ENCODE measurements at regions not wholly inside any gene's neighbourhood (a gene's known extent, or its start where the extent isn't known, plus 50 kb on each side); places are given as distances from the start of the nearest gene placed in this dataset.

DNA sequence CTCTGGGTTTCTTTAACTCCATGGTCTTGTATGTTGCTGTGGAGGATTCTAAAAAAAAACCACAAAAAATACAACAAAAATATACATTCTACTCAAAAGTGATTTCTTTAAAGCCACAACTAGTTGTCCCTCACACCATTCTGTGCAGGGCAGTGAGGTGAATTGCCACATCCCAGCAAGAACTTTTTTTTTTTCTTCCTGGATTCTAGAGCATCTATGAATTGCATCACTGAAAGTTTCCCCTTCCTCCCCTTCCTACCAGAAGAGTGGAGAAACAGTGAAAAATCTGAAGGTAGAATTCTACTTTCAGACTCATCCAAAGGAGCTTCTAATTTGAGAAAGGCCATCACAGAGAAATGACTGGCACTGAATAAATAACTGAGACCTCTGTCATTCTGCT is 395.3 kb downstream of the AEBP2 start:
- DNase-seq: no peak

DNA sequence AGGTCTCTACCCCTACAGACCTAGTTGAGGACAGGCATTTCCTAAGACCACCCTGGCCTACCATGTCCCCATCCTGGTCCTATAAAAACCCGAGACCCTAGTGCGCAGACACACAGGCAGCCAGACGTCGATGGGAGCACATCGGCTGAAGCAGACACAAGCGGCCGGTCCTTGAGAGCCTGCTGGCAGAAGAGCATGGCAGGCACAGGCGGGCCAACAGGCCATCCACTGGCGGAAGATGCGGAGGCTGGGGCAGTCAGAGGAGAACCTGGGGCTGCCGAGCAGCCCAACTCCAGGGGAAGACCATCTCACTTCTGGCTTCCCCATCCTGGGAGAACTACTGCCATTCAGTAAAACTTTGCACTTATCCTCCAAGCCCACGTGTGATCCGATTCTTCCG is 396.8 kb downstream of the AEBP2 start:
- DNase-seq: no peak

GRCh38 chr12:19836456-19836855 is 397.2 kb downstream of the AEBP2 start:
- DNase-seq: no peak

- no peak for DNase-seq
These were observed 398.3 kb downstream of the AEBP2 start for GRCh38 chr12:19837543-19837942.

GRCh38 chr12:19841451-19841850 is 402.2 kb downstream of the AEBP2 start:
- DNase-seq: no peak

DNA sequence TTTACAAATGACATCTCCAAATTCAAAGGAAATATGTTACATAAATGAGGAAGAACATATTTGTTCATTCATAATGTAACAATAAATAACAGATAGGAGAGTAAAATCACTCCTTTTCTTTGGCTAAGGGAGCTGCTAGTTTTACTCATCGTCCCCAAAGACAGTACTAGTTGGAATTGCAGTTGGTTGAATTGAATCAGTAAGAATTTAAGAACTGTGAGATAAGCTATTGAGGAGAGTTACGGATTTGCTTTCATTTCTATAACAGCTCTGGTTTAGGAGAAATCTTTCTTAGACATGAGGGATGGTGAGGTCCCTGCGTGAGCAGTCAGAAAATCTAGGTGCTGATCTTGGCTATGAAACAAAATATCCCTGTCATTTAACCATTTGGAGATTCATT is 402.8 kb downstream of the AEBP2 start:
- DNase-seq: no peak

DNA sequence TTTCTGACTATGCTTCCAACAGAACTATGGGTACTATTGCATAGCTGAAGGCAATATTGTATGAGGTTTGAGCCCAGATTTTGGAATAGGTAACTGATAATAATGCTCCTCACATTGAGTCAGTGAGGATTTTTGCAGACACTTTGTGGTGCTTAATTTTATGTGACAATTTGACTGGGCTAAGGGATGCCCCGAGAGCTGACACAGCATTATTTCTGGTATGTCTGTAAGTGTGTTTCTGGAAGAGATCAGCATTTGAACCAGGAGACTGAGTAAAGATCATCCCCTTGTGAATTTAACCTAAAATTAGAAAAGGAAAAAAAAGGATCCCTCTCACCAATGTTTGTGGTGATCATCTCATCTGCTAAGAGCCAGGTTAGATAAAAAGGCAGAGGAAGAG is 404.9 kb downstream of the AEBP2 start:
- DNase-seq: no peak

- DNase-seq: no peak
These were observed 407.3 kb downstream of the AEBP2 start for GRCh38 chr12:19846574-19846973.

DNA sequence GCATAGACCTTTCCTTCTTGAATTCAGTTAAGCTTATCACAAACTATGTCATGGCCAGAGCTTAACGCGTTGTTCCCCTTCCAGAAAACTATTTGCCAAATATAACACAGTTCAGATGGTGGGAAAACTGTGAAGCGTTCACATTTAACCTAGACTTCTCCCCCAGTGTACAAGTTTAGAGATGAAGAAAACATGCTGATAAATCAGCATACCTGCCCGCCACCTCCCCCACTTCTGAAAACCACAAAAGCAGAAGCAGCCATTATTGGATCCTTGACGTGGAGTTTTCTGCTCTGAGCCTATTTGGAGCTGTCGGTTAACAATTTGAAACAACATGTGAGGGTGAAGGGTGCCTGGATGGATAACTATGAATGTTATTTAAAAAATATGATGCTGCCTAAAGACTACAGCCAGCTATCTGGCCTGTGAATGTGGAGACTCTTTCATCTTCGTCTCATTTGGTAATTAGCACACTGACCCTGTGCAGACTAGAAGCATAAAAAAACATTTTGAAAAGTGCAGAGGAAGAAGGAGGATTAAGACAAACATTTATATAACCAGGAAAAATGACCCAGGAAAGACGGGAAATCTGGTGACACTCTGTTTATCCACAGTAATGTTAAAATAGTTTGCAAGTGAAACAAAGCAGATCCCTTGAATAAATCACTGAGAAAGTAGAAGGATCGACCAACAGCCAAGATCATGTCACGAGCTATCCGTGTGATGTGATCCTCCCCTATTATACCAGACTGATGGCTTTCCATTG is 408.2 kb downstream of the AEBP2 start:
- DNase-seq: no peak

DNA sequence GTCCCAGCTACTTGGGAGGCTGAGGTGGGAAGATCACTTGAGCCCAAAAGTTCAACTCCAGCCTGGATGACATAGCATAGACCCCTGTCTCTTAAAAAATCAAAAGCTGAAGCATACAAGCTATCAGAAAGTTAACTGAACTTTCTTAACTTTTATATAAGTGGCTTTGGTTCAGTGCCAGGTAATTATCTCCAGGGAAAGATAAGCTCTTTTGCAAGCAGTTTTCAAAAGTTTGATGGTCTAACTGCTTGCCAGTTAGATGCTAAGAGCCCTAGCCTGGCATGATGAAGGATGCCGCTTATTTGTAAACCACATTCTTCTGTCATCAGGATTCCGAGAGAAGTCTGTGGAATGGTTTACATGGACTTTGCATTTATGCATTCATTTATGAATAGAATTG is 409.1 kb downstream of the AEBP2 start:
- no peak for DNase-seq

- DNase-seq: no peak
These were observed 409.9 kb downstream of the AEBP2 start for GRCh38 chr12:19849208-19849607.

GRCh38 chr12:19850346-19851065 is 411.2 kb downstream of the AEBP2 start:
- no peak for DNase-seq

DNA sequence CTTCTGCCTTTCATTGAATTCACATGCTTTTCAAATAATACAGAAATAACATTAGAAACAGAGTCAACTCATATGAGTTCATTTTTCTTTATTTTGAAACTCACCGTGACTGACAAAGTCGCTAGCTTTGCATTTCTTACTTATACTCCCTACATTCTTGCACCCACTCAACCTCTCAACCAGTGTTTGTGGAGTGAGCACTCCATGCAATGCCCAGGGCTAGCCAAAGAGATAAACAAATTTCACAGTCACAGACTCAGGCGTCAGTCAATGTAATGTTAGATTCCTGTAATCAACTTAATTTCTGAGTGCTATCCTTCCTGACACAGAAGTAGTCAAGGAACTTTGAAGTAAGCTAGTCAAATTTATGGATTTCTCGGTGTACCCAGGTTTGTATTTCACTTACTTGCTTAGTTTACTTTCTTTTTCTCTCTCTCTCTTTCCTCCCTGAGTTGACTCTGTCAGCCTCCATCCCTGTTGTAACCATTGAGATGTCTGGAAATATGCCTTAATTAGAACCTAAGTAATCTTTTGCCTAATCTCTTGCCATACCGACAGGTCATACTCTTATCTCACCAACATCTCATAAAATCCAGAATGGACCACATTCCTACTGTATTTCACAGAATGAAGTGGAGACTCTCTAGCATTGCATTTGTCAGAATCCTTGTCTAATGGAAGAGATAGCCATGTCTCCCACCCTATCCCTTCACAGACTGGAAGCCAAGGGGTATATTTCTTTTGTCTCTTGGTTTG is 413.0 kb downstream of the AEBP2 start:
- no peak for DNase-seq

- no peak for DNase-seq
These were observed 416.6 kb downstream of the AEBP2 start for GRCh38 chr12:19855851-19856250.

DNA sequence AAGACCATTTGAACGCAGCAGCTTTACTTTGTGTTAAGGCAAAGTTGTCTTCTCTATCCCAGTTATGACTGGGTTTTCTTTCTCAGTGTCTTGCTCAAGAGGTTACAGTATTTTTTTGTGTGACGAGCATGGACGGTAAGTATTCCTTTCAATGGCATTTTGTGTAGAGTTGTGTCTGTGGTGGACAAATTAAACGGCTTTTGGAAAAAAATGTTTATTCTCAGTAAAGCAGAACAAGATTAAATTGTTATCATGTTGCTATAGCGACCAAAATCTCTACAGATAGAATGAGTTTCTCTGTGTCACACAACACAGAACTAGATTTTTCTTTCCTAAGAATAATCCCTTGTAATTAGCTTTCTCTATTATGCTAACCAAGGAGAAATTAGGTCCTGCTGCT is 417.1 kb downstream of the AEBP2 start:
- no peak for DNase-seq

DNA sequence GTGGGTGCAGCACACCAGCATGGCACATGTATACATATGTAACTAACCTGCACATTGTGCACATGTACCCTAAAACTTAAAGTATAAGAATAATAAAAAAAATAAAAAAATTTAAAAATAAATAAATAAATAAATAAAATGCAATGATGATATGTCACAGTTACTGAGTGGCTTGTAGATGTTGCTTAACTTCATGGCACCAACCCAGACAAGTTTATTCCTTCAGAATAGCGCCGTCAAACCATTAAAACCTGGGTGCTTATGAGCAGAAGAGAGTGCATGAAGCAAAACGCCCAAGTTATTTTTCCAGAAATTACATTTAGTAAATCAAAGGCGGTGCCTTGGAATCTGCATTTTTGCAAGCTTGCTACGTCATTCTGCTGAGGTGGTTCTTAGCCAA is 417.9 kb downstream of the AEBP2 start:
- DNase-seq: no peak

DNA sequence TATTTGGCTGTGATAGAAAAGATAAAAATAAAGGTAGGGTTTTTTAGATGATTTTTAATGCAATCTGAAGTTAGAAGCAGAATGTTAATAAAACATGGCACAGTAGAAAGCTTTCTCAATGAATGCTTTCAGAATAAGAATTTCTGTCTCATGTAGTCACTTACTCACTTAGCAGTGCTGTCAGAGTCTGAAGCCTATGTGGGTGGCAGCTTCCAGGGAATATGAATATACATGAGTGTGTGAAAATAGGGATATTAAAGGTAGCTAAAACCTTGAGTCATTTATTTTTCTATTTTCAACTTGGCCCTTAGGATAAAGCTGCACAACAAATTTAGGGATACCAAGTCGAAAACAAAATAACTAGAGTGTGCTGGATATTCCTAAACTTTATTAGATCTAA is 427.9 kb downstream of the AEBP2 start:
- no peak for DNase-seq

- DNase-seq: no peak
These were observed 428.7 kb downstream of the AEBP2 start for GRCh38 chr12:19867970-19868369.

DNA sequence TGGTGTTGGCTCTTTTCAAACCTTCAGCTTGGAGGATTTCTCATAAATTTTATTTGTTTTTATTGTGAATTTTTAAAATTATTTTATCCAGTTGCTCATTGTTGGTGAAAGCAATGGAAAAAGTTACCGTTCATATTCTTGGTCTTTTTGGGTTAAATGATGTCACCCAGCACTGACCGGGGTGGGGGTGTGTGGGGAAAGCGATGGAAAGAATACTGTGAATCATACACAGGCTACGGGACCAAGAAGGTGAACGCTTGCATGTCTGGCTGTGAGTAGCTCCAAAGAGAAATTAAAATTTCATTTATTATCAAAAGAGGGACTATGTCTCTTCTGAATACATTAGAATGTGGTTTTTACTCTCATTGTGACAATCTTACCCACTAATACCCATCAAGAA is 430.1 kb downstream of the AEBP2 start:
- DNase-seq: no peak

GRCh38 chr12:19872621-19873540 is 433.6 kb downstream of the AEBP2 start:
- no peak for DNase-seq

DNA sequence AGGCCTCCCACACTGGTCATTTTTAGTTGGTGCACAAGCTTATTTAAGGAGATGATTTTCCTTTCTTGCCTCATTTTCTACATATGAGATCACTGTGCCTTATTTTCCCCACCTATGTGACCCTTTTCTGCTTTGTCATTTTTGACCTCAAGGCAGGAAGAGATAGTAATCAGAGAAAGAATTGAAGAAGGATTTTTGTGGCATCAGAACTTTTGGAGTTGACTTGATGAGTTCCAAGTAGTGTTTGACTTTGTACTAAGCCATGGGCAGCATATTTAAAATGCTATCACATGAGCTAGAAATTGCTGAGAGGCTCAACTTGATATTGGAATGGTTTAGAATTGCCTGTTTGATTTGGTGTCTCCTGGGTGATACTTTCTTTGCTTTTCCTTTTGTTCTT is 440.8 kb downstream of the AEBP2 start:
- no peak for DNase-seq

GRCh38 chr12:19880721-19881120 is 441.4 kb downstream of the AEBP2 start:
- no peak for DNase-seq

- DNase-seq: no peak
These were observed 443.1 kb downstream of the AEBP2 start for GRCh38 chr12:19882346-19882745.

All from CD4-positive, alpha-beta T cell treated with Interferon alpha-2 for 1 hour (primary cell).